ENCODE measurements at regions not wholly inside any gene's neighbourhood (a gene's known extent, or its start where the extent isn't known, plus 50 kb on each side); places are given as distances from the start of the nearest gene placed in this dataset.

DNA sequence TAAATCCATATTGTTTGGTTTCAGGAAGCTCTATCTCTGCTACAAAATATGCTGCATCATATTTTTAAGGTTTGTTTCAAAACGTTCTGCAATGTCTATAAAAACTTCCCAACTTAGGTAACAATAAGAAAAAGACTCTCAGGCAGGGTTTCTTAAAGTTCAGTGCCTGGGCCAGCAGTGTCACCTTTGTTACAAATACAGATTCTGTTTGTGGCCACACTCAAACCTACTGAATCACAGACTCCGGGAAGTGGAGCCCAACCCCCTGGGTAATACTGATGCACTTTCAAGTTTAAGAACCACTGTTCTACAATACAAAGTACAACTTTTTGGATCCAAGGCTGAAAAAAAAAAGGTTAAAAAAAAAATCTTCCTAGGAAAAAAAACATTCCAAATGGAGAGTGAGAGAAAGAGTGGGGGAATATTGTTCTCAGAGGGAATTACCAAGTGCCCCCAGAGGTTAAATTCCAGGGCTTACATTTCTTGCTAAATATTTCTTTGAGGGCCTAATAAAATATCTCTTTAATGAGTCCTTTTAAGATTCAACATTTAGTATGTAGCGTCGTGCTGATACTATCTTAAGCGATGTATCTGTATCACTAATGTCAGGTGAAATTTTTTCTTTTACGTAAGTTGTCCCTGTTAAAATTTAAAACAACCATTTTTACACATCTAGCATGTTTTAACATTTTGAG, 476.7 kb downstream of the TXNL1 start (continued):
- no peak for TF ChIP-seq CTCF (IDR thresholded peaks at IDR 0.05)

DNA sequence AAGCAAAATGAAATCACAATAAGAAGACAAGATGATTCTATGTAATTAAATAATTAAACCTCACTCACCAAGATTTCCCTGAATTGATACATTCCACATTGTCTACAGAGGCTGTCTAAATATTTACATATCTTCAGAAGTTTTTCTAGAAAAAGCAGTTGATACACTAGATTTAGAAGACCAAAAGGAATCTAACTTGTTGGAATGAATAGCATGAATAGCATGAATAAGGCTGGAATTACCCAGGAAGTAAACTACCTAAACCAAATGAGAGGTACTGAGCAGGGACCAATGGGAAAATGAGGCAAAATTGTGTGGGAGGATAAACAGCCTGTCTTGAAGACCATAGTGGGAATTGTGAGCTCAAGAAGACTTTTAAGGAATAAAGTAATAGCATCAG, 479.7 kb downstream of the TXNL1 start:
- Histone ChIP-seq H3K4me3 (no peak overlapping the region), H3K4me2 (no peak overlapping the region), H3K27ac (no peak overlapping the region), H3K9me3 (no peaks in the 10 kb centered on the region), H3K4me1 (no peaks in the 10 kb centered on the region)
- ChIA-PET POLR2A (interaction anchor here (0.5 kb wide), 1 partner anchor 283 kb away, joined by 4 read pairs; no protein-coding TSS in a partner anchor), CTCF (no interaction called here)
- no peak for ATAC-seq
- DNase-seq (ENCODE audit: low read depth in 1 of 2, low spot score in 1 of 2): no peak
- TF ChIP-seq MYC (IDR thresholded peaks at IDR 0.05; ENCODE audit: borderline replicate concordance, low read length) (no peak), CHD4 (IDR thresholded peaks at IDR 0.05; ENCODE audit: borderline replicate concordance) (no peak), POLR2AphosphoS2 (conservative IDR thresholded peaks at IDR 0.05; ENCODE audit: low read length) (no peak), BHLHE40 (IDR thresholded peaks at IDR 0.05; ENCODE audit: low read depth, low read length) (no peak)
- no peak for FAIRE-seq

- ChIA-PET CTCF (no interaction called here), POLR2A (no interaction called here)
- no peak for FAIRE-seq
Measured at GRCh38 chr18:56157541-56157940, 480.9 kb downstream of the TXNL1 start.

DNA sequence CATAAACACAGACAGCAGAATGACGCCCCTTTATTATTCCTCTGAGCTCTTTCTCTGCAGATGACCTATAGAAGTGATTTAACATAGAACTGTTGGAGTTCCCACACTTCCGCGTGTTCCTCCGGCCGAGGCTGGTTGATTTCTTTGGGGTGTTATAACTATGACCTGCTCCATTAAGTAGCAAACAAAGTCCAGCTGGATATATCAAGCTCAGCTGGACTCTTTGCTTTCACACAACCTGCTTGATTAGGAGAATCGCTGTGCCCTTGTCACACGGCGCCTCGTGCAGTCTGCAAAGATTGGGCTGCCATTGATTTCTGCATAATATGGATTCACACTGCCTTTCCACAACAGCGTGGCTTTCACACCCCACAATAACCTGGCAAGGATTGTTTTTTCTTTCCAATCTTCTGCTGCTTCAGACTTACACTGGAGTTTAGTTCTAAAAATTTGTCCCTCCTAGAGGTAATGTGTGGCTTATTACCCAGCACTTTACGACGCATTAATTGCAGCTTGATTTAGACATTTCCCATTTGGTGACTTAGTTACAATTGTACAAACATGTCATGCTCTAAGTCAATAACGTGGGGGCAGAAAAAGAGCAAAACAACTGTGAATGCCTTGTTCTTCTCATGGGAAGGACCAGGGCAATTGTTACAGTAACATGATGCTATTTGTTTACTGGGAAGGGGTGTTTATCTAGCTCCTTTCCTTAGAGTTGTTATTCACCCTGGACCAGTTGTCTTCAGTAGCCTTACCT, 485.7 kb downstream of the TXNL1 start:
- CTCF ChIA-PET: interaction anchor here (0.6 to 1.4 kb wide), 2 partner anchors 138 to 1139 kb away, joined by 3 read pairs; no protein-coding TSS in a partner anchor

More at GRCh38 chr18:56157541-56157940, 480.9 kb downstream of the TXNL1 start:
- DNase-seq (ENCODE audit: low read depth in 1 of 2, low spot score in 1 of 2): no peak
- Histone ChIP-seq H3K27ac (no peak overlapping the region), H3K4me1 (no peaks in the 10 kb centered on the region), H3K4me3 (no peak overlapping the region), H3K4me2 (no peak overlapping the region), H3K9me3 (no peaks in the 10 kb centered on the region)
- no peak for TF ChIP-seq CTCF (IDR thresholded peaks at IDR 0.05)
- TF ChIP-seq ELK1 (IDR thresholded peaks at IDR 0.05; ENCODE audit: low read depth, low read length): no peak
- TF ChIP-seq TP53 (CRISPR knock-in tag; IDR thresholded peaks at IDR 0.05): no peak
- no peak for TF ChIP-seq MAFK (IDR thresholded peaks at IDR 0.05; ENCODE audit: partially characterized antibody)
- no peak for ATAC-seq

More for the DNA sequence above, 485.7 kb downstream of the TXNL1 start:
- no peaks in the 10 kb centered on the region for H3K4me1 ChIP-seq
- no peak overlapping the region for H3K27ac ChIP-seq
- WGBS (ENCODE audit: missing lambda C conversion rate): 64% methylated on average over 11 of the region's 13 CpGs
- no peak overlapping the region for H3K4me2 ChIP-seq
- ATAC-seq (no peak), FAIRE-seq (no peak), DNase-seq (ENCODE audit: low read depth in 1 of 2, low spot score in 1 of 2) (no peak)
- TF ChIP-seq E2F6 (IDR thresholded peaks at IDR 0.05; ENCODE audit: borderline replicate concordance, low read depth) (no peak), HOXB13 (CRISPR knock-in tag; IDR thresholded peaks at IDR 0.05; ENCODE audit: low read depth) (no peak), TP53 (CRISPR knock-in tag; IDR thresholded peaks at IDR 0.05) (no peak)
- TF ChIP-seq, protein P1, sequence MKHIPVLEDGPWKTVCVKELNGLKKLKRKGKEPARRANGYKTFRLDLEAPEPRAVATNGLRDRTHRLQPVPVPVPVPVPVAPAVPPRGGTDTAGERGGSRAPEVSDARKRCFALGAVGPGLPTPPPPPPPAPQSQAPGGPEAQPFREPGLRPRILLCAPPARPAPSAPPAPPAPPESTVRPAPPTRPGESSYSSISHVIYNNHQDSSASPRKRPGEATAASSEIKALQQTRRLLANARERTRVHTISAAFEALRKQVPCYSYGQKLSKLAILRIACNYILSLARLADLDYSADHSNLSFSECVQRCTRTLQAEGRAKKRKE (CRISPR knock-in tag; IDR thresholded peaks at IDR 0.05; ENCODE audit: low read depth): no peak
- TF ChIP-seq, protein P2, sequence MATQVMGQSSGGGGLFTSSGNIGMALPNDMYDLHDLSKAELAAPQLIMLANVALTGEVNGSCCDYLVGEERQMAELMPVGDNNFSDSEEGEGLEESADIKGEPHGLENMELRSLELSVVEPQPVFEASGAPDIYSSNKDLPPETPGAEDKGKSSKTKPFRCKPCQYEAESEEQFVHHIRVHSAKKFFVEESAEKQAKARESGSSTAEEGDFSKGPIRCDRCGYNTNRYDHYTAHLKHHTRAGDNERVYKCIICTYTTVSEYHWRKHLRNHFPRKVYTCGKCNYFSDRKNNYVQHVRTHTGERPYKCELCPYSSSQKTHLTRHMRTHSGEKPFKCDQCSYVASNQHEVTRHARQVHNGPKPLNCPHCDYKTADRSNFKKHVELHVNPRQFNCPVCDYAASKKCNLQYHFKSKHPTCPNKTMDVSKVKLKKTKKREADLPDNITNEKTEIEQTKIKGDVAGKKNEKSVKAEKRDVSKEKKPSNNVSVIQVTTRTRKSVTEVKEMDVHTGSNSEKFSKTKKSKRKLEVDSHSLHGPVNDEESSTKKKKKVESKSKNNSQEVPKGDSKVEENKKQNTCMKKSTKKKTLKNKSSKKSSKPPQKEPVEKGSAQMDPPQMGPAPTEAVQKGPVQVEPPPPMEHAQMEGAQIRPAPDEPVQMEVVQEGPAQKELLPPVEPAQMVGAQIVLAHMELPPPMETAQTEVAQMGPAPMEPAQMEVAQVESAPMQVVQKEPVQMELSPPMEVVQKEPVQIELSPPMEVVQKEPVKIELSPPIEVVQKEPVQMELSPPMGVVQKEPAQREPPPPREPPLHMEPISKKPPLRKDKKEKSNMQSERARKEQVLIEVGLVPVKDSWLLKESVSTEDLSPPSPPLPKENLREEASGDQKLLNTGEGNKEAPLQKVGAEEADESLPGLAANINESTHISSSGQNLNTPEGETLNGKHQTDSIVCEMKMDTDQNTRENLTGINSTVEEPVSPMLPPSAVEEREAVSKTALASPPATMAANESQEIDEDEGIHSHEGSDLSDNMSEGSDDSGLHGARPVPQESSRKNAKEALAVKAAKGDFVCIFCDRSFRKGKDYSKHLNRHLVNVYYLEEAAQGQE (IDR thresholded peaks at IDR 0.05): no peak
- no peaks in the 10 kb centered on the region for H3K9me3 ChIP-seq
- no peak overlapping the region for H3K4me3 ChIP-seq
- POLR2A ChIA-PET: no interaction called here
